GM12865 (cell line): ENCODE measurements at regions not wholly inside any gene's neighbourhood (a gene's known extent, or its start where the extent isn't known, plus 50 kb on each side); places are given as distances from the start of the nearest gene placed in this dataset.

Source experiments
- DNase-seq: peaks from one replicate; pipeline ENCODE4 v3.0.0; 2010; ENCODE audit warnings: low read depth
- H3K4me3 ChIP-seq: 2 replicates; pipeline ENCODE4 v1.5.1; 2011; ENCODE audit warnings: mild to moderate bottlenecking, low read depth, low read length, control low read depth
- TF ChIP-seq, protein P1 (sequence below): IDR thresholded peaks from 2 replicates; pipeline ENCODE4 v1.5.1; 2011; ENCODE audit warnings: low read length, control low read depth, low read depth, inconsistent platforms; ENCODE audit not compliant: insufficient read depth; ENCODE audit errors: missing control alignments

DNA sequence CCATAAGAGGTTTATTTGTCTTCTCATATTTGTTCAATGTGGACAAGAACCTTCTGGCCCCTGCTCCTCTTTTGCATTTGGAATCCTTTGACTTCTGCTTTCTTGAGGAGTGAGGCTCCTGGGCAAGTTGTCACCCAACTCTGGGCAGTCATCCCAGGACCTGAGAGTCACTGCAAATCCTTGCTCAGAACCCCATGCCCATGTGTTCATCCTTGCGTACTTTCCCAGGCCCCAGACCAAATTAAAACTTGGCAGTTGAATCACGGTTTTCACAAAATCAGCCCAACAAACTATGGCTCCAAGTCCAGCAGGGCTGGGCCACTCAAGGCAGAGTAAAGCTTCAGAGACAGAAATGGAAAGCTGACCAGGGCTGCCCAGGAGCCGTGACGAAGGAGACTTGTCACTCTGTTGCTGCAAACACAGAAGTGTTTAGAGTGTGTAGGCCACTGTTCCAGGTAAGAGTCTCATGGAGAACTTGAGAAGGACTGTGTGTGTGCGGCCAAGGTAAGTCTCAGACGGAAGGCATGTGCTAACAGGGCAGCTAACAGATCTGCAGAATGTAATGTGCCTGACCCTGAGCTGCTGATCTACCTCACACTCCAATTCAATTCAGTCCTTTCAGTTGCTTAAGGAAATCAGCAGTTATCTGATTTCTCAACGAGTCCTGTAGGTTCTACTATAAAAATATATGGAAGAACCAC lies 549.4 kb upstream of the HS6ST1 start:
- DNase-seq = no peak
- TF ChIP-seq, protein P1, sequence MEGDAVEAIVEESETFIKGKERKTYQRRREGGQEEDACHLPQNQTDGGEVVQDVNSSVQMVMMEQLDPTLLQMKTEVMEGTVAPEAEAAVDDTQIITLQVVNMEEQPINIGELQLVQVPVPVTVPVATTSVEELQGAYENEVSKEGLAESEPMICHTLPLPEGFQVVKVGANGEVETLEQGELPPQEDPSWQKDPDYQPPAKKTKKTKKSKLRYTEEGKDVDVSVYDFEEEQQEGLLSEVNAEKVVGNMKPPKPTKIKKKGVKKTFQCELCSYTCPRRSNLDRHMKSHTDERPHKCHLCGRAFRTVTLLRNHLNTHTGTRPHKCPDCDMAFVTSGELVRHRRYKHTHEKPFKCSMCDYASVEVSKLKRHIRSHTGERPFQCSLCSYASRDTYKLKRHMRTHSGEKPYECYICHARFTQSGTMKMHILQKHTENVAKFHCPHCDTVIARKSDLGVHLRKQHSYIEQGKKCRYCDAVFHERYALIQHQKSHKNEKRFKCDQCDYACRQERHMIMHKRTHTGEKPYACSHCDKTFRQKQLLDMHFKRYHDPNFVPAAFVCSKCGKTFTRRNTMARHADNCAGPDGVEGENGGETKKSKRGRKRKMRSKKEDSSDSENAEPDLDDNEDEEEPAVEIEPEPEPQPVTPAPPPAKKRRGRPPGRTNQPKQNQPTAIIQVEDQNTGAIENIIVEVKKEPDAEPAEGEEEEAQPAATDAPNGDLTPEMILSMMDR = no peak
- H3K4me3 ChIP-seq = no peak overlapping the region

DNA sequence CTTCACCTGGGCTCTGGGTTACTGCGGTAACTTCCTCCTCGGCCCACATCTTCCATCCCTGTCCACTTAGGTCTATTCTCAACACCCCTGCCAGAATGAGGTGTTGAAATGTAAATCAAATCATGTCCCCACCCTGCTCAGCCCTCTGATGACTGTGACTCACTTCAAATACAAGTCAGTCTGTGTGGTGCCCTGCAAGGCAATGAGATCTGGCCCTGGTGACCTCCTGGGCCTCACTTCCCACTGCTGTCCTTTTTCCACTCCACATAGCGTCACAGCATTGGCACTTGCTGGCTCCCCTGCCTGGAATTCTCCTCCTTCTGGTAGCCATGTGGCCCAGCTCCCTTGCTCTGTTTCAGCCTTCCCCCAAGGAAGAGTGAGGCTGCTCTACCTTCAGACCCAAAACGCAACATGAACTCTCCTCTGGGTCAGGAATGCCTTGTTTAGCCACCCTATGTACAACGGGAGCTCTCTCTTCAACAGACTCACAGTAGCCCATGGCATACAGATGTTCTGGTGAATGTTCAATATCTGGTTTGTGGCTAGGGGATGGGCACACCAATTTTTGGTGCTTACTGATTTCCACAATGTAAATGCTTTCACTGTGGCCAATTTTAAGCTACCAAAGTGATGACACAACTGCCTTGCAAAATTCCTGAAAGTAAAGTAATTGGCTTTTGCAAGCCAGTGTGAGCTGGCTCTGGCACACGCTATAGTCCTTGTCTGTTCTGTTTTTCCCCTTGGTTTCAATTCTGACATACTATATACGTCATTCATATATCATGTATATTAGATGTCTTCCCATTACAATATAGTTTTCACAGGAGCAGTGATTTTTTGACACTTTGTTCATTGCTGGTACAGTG lies 550.3 kb upstream of the HS6ST1 start:
- TF ChIP-seq, protein P1 = no peak
- no peak for DNase-seq
- H3K4me3 ChIP-seq = no peak overlapping the region

DNA sequence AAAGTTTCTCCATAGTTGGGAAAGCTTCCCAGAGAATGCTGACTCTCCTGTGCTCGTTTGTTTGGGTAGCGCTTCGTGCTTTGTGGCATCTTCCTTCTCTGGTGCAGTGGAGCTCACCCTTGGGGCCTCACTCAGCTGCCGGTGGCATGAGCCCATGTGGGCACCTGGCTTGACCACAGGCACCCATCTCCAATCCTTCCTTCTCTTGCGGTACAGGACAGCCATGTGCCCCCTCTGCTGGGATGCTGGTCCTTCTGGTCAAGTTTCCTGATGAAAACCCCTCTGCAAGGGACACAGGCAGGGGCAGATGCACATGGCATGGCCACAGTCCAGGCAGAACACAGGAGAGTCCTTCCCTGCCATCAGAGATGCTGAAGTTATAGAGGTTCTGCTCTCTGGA lies 555.9 kb upstream of the HS6ST1 start:
- H3K4me3 ChIP-seq = no peak overlapping the region
- TF ChIP-seq, protein P1 = no peak
- DNase-seq = no peak

DNA sequence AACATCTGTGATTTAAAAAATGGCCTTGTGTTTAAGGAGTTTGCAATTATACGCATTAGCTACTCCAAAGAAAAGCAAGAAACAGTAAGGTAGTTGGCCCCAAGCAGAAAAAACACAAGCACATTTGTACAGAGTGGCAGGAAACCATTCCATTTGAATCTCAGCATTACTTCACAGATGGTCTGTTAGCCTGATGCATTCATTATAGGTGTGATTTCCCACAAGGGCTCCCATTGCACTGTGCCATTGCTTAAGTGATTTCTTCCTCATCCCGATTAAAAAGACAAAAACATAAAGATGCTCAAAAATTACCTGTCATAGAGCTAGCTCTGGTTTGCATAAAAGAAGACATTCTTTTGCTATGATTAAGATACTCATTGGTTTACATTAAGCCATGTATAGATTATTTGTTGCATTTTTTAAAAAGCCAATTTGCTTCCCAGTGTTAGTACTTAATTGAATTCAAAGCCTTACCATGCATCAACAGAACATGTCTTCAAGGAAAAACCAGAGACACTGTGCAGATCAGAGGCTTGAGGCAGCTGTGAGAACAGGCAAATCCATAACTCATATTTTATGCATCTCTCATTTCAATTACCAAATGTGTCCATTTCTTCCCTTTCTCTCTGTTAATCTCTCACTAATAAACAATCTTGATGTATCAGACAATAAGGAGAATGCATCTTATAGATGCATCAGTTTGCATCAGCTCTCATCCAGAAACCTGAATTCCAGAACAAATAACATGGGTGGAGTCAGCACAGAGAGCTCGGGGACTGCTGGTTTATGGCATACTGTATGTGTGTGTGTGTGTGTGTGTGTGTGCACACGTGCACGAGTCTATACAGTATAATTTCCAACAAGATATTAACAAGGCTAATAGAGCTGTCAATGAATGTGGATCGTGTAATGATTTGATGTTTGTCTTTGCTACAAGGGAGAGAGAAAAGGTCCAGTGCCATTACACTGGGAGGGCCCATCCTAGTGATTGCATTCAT lies 558.6 kb upstream of the HS6ST1 start:
- TF ChIP-seq, protein P1 = no peak
- H3K4me3 ChIP-seq = no peak overlapping the region
- no peak for DNase-seq

DNA sequence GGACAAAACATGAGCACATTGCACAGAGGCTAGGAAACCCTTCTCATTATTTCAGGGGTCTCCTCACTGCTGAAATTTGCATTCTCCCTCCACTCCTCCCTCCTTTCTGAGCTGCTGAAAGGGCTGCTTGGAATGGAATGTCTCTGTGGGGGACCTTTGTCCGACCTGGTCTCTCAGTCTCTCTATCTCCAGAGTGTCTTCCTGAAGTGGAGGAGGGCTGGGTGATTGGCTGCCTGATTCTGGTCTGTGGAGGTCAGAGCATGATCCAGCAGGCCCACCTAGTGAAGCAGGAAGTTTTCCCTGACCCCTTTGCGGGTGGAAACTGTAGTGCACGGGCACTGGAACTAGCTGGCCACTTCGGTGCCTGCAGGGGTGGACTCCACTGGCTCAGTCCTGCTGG lies 560.5 kb upstream of the HS6ST1 start:
- TF ChIP-seq, protein P1 = no peak
- no peak for DNase-seq
- no peak overlapping the region for H3K4me3 ChIP-seq

DNA sequence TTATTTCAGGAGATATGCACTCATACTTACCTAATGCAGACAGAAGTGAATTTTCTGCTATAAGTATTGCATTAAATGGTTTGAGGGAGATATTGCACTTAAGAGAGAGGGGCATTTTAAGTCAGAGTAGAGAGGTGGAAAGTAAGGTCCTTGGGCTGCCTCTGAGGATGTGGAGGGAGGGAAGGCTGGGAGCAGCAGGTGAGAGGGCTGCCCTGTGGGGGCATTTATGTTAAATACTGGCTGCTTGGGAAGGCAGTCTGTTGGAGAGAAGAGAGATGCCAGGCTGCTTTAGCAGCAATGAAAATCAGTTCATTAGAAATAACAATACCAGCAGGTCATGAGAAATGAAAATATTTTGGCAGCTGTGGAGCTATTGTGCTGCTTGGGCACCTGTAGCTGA lies 576.2 kb upstream of the HS6ST1 start:
- TF ChIP-seq, protein P1 = no peak
- H3K4me3 ChIP-seq = no peak overlapping the region
- DNase-seq = no peak
